ENCODE measurements at regions not wholly inside any gene's neighbourhood (a gene's known extent, or its start where the extent isn't known, plus 50 kb on each side); places are given as distances from the start of the nearest gene placed in this dataset.

DNA sequence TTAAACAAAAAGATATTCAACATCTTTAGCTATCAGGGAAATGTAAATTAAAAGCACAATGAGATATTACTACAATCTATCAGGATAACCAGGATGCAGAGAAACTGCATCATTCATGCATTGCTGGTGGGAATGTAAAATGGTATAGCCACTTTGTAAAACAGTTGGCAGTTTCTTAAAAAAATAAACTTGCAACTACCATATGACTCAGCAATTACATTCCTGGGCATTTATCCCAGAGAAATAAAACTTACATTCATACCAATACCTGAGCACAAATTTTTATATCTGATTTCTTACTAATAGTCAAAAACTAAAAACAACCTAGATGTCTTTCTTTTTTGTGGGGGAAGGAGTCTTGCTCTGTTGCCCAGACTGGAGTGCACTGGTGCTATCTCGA is 190.3 kb upstream of the TAB2 start:
- TF ChIP-seq, protein P1, sequence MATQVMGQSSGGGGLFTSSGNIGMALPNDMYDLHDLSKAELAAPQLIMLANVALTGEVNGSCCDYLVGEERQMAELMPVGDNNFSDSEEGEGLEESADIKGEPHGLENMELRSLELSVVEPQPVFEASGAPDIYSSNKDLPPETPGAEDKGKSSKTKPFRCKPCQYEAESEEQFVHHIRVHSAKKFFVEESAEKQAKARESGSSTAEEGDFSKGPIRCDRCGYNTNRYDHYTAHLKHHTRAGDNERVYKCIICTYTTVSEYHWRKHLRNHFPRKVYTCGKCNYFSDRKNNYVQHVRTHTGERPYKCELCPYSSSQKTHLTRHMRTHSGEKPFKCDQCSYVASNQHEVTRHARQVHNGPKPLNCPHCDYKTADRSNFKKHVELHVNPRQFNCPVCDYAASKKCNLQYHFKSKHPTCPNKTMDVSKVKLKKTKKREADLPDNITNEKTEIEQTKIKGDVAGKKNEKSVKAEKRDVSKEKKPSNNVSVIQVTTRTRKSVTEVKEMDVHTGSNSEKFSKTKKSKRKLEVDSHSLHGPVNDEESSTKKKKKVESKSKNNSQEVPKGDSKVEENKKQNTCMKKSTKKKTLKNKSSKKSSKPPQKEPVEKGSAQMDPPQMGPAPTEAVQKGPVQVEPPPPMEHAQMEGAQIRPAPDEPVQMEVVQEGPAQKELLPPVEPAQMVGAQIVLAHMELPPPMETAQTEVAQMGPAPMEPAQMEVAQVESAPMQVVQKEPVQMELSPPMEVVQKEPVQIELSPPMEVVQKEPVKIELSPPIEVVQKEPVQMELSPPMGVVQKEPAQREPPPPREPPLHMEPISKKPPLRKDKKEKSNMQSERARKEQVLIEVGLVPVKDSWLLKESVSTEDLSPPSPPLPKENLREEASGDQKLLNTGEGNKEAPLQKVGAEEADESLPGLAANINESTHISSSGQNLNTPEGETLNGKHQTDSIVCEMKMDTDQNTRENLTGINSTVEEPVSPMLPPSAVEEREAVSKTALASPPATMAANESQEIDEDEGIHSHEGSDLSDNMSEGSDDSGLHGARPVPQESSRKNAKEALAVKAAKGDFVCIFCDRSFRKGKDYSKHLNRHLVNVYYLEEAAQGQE (IDR thresholded peaks at IDR 0.05; ENCODE audit: low read depth), result no peak
- TF ChIP-seq TCF12 (IDR thresholded peaks at IDR 0.05; ENCODE audit: low read depth), result no peak
- no peak for TF ChIP-seq TEAD4 (IDR thresholded peaks at IDR 0.05)
- TF ChIP-seq ZBTB7A (IDR thresholded peaks at IDR 0.05; ENCODE audit: low read depth), result no peak
- no peak for TF ChIP-seq CREB1 (IDR thresholded peaks at IDR 0.05; ENCODE audit: low read depth)
- TF ChIP-seq, protein P2, sequence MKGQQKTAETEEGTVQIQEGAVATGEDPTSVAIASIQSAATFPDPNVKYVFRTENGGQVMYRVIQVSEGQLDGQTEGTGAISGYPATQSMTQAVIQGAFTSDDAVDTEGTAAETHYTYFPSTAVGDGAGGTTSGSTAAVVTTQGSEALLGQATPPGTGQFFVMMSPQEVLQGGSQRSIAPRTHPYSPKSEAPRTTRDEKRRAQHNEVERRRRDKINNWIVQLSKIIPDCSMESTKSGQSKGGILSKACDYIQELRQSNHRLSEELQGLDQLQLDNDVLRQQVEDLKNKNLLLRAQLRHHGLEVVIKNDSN (IDR thresholded peaks at IDR 0.05), result no peak

DNA sequence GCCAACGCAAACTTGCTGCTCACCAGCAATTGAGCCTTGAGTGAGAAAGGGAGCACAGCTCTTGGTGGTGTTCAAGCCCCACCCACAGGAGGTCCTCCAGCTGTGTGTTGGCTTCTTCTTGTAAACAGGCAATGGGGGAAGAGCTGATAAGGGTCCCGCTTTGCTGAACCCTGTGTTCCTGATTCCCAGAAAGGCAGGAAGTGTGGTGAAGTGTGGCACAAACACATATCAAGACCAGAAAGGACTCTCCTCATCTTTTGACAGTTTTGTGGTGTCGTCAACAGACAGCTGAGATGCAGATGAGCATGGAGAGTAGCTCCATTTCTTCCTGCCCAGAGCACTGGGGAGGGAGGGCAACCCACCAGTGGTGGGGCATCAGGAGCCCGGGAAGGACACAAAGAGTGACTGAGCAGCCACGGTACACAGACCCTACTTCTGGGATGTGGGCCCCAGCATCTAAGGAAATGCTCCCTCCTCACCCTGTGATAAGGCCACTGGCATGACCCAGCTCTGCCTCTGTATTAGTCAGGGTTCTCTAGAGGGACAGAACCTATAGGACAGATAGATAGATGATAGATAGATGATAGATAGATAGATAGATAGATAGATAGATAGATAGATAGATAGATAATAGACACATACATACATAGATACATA is 188.9 kb upstream of the TAB2 start:
- TF ChIP-seq FOXM1 (IDR thresholded peaks at IDR 0.05; ENCODE audit: borderline replicate concordance, low read depth) (no peak), YY1 (IDR thresholded peaks at IDR 0.05; ENCODE audit: low read depth) (no peak)

- TF ChIP-seq TCF12 (IDR thresholded peaks at IDR 0.05; ENCODE audit: low read depth) (no peak), CEBPB (IDR thresholded peaks at IDR 0.05) (no peak), EP300 (IDR thresholded peaks at IDR 0.05; ENCODE audit: borderline replicate concordance) (no peak), NFIC (IDR thresholded peaks at IDR 0.05) (no peak), EGR1 (IDR thresholded peaks at IDR 0.05) (no peak), RAD21 (IDR thresholded peaks at IDR 0.05; ENCODE audit: low read depth) (no peak), YY1 (IDR thresholded peaks at IDR 0.05; ENCODE audit: low read depth) (no peak), CREB1 (IDR thresholded peaks at IDR 0.05; ENCODE audit: low read depth) (no peak), ZBTB7A (IDR thresholded peaks at IDR 0.05; ENCODE audit: low read depth) (no peak), FOXM1 (IDR thresholded peaks at IDR 0.05; ENCODE audit: borderline replicate concordance, low read depth) (no peak), TAF1 (IDR thresholded peaks at IDR 0.05; ENCODE audit: low read depth) (no peak), TEAD4 (IDR thresholded peaks at IDR 0.05) (no peak), MAX (IDR thresholded peaks at IDR 0.05) (no peak)
- TF ChIP-seq, protein P1 (IDR thresholded peaks at IDR 0.05; ENCODE audit: low read depth), result no peak
- TF ChIP-seq, protein P2 (IDR thresholded peaks at IDR 0.05), result no peak
Observed at GRCh38 chr6:149129371-149130077, 188.0 kb upstream of the TAB2 start.

DNA sequence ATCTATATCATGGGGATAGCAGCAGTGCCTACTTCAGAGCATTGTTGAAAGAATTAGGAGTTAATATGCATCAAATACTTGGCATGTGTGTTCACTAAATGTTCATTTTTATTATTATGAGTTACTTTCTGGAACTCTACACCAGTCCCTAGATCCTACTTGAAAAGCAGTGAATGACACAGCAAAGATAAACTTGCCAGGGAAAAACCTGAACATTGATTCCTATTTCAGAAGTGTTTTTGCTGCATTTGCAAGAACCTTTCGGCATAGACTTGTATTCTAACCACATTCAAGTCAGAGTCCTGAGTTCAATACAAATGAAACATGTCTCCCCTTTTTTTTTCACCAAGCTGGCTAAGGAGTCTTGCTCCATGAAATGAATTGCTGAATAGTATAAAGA is 187.4 kb upstream of the TAB2 start:
- TF ChIP-seq TAF1 (IDR thresholded peaks at IDR 0.05; ENCODE audit: low read depth), result no peak
- TF ChIP-seq ZBTB7A (IDR thresholded peaks at IDR 0.05; ENCODE audit: low read depth), result no peak
- TF ChIP-seq EP300 (IDR thresholded peaks at IDR 0.05; ENCODE audit: borderline replicate concordance), result no peak
- no peak for TF ChIP-seq FOXM1 (IDR thresholded peaks at IDR 0.05; ENCODE audit: borderline replicate concordance, low read depth)
- TF ChIP-seq NFIC (IDR thresholded peaks at IDR 0.05), result no peak
- no peak for TF ChIP-seq CEBPB (IDR thresholded peaks at IDR 0.05)
- TF ChIP-seq, protein P1 (IDR thresholded peaks at IDR 0.05; ENCODE audit: low read depth), result no peak
- TF ChIP-seq CREB1 (IDR thresholded peaks at IDR 0.05; ENCODE audit: low read depth), result no peak
- TF ChIP-seq EGR1 (IDR thresholded peaks at IDR 0.05), result no peak
- TF ChIP-seq TCF12 (IDR thresholded peaks at IDR 0.05; ENCODE audit: low read depth), result no peak
- TF ChIP-seq RAD21 (IDR thresholded peaks at IDR 0.05; ENCODE audit: low read depth), result no peak
- TF ChIP-seq TEAD4 (IDR thresholded peaks at IDR 0.05), result no peak
- TF ChIP-seq YY1 (IDR thresholded peaks at IDR 0.05; ENCODE audit: low read depth), result no peak
- no peak for TF ChIP-seq MAX (IDR thresholded peaks at IDR 0.05)
